Right atrium auricular region (tissue), 2 donors: ENCODE measurements at regions not wholly inside any gene's neighbourhood (a gene's known extent, or its start where the extent isn't known, plus 50 kb on each side); places are given as distances from the start of the nearest gene placed in this dataset.

Source experiments
- DNase-seq: peaks from one replicate; pipeline ENCODE4 v3.0.0-alpha.2; 2019; ENCODE audit warnings: low spot score
- H3K27ac ChIP-seq, 2 donors: fragments of 200-600 bp; sonication (generic); 1 replicate in 1 of 2; 2 replicates in 1 of 2; pipeline ENCODE4 v1.5.1; 2016 to 2019
- H3K27me3 ChIP-seq, 2 donors: fragments of 200-600 bp; sonication (generic); one replicate each; pipeline versions ENCODE4 v1.5.1 to v1.6.0; 2017 to 2019
- H3K36me3 ChIP-seq: fragments of 200-600 bp; sonication (generic); one replicate; pipeline ENCODE4 v1.5.1; 2016
- H3K4me1 ChIP-seq, 2 donors: fragments of 200-600 bp; sonication (generic); one replicate each; pipeline versions ENCODE4 v1.5.1 to v1.6.0; 2017 to 2019
- H3K4me3 ChIP-seq, 2 donors: fragments of 200-600 bp; sonication (generic); 1 replicate in 1 of 2; 2 replicates in 1 of 2; pipeline ENCODE4 v1.5.1; 2017 to 2019; ENCODE audit warnings: mild to moderate bottlenecking in 1 of 2, moderate library complexity in 1 of 2
- H3K9me3 ChIP-seq, 2 donors: fragments of 200-600 bp; sonication (generic); one replicate each; pipeline ENCODE4 v1.5.1; 2019
- CTCF ChIP-seq, 2 donors: fragments of 200-600 bp; sonication (generic); IDR thresholded peaks; one replicate each; pipeline ENCODE4 v1.5.1; 2019; ENCODE audit warnings: antibody characterized with exemption in 2 of 2

DNA sequence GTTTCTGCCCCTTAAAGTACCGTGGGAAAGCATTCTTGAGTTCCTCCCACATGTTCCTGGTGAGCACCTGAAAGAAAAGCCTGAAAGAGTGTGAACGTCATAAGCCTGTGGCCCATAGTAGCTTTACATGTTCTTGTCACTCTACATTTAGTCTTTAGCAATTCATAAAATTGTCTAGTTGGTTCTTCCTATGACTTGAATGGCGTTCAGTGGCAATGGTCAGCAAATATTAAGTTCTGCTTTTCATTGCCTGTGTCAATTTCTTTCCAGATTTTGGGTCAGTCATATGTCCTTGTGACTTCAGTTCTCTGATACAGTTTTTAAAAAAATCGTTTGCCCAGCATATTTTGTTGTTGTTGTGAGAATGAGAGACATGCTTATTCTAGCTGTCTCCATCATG is 650.0 kb upstream of the BOD1L1 start:
- no peaks in the 10 kb centered on the region for H3K36me3 ChIP-seq
- no peaks in the 10 kb centered on the region for H3K27me3 ChIP-seq
- no peaks in the 10 kb centered on the region for H3K4me1 ChIP-seq
- H3K9me3 ChIP-seq = no peaks in the 10 kb centered on the region
- no peak for TF ChIP-seq CTCF (IDR thresholded peaks at IDR 0.05)
- H3K4me3 ChIP-seq = no peak overlapping the region
- DNase-seq = no peak
- H3K27ac ChIP-seq = no peak overlapping the region

- Histone ChIP-seq H3K27ac (no peak overlapping the region), H3K9me3 (no peaks in the 10 kb centered on the region), H3K4me1 (no peaks in the 10 kb centered on the region), H3K27me3 (no peaks in the 10 kb centered on the region), H3K36me3 (no peaks in the 10 kb centered on the region), H3K4me3 (no peak overlapping the region)
- no peak for DNase-seq
- no peak for TF ChIP-seq CTCF (IDR thresholded peaks at IDR 0.05)
Observed at GRCh38 chr4:14280567-14280966, 653.0 kb upstream of the BOD1L1 start.

DNA sequence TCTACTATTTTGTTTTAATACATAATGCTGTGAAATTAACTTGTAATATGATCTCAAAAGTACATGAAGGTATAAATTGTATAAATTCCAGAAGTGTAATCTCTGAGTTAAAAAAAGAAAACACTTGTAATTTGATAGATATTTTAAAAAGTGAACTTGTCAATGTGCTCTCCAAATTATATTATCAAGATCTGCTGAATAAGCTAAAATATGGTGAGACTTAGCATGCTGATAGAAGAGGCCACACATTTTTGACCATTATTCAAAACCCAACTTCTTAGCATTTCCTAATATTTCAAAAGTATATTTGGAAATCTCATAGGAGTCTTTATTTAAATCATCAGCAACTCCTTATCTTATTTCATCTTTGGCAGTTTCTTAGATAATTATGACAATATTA is 657.1 kb upstream of the BOD1L1 start:
- no peaks in the 10 kb centered on the region for H3K36me3 ChIP-seq

GRCh38 chr4:14289708-14290107 is 662.2 kb upstream of the BOD1L1 start:
- DNase-seq = no peak
- Histone ChIP-seq H3K4me1 (no peaks in the 10 kb centered on the region), H3K9me3 (peaks cover 0 to 7% of the 10 kb centered on the region in 2 donors), H3K4me3 (no peak overlapping the region), H3K27me3 (no peaks in the 10 kb centered on the region), H3K36me3 (no peaks in the 10 kb centered on the region), H3K27ac (no peak overlapping the region)
- no peak for TF ChIP-seq CTCF (IDR thresholded peaks at IDR 0.05)

More for the DNA sequence above, 657.1 kb upstream of the BOD1L1 start:
- Histone ChIP-seq H3K9me3 (peaks cover 0 to 7% of the 10 kb centered on the region in 2 donors), H3K27ac (no peak overlapping the region), H3K27me3 (no peaks in the 10 kb centered on the region), H3K4me3 (no peak overlapping the region), H3K4me1 (no peaks in the 10 kb centered on the region)
- DNase-seq = no peak
- no peak for TF ChIP-seq CTCF (IDR thresholded peaks at IDR 0.05)

DNA sequence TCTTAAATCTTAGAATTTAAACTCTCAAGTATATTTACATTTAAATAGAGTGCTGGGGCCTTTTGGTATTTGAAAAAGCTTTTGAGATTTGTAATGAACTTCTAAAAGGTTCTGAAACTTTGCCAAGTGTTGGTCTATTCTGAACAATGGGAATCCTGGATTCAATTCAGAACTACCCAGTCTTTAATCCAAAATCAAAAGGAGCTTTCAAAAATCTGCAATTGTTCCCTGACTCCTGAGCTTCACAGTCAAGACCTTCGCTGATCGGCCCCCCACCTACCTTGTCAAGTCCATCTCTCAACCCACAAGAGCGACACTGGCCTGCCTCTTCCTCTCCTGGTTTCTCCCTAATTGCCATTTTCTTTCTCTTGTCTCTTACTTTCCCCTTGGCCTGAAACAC is 666.1 kb upstream of the BOD1L1 start:
- Histone ChIP-seq H3K9me3 (peaks cover 0 to under 1% of the 10 kb centered on the region in 2 donors), H3K4me1 (no peaks in the 10 kb centered on the region), H3K27ac (no peak overlapping the region), H3K36me3 (no peaks in the 10 kb centered on the region), H3K4me3 (no peak overlapping the region), H3K27me3 (no peaks in the 10 kb centered on the region)
- TF ChIP-seq CTCF (IDR thresholded peaks at IDR 0.05) = no peak
- DNase-seq = no peak

GRCh38 chr4:14294611-14295010 is 667.1 kb upstream of the BOD1L1 start:
- H3K4me3 ChIP-seq = no peak overlapping the region
- no peak for DNase-seq
- no peaks in the 10 kb centered on the region for H3K9me3 ChIP-seq
- TF ChIP-seq CTCF (IDR thresholded peaks at IDR 0.05) = no peak
- H3K36me3 ChIP-seq = no peaks in the 10 kb centered on the region
- no peak overlapping the region for H3K27ac ChIP-seq
- H3K27me3 ChIP-seq = no peaks in the 10 kb centered on the region
- H3K4me1 ChIP-seq = no peaks in the 10 kb centered on the region
